ENCODE measurements at regions not wholly inside any gene's neighbourhood (a gene's known extent, or its start where the extent isn't known, plus 50 kb on each side); places are given as distances from the start of the nearest gene placed in this dataset.

DNA sequence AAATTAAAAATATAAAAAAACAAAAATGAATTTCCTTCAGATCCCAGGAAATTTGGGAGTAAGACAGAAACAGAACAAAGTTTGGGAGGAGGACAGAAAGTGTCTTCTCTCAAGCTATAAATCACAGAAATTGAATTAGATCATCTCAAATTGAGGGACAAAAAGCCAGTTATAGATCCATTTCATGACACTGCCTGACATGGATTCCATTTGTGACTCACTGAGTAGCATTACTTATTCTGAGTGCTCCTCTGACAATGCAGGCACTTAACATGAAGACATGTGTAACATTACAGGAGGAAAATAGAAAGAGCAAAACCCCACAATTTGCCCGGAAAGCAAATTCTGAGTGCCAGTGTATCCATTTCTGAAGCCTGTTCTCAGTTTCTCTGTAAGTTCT, 63.9 kb upstream of the CREB1 start:
- Histone ChIP-seq H4K8ac (ENCODE audit: low read depth in 2 of 2, low read length in 2 of 2) (no peak overlapping the region), H3K14ac (replicated peaks; ENCODE audit: low read depth, low read length) (no peak overlapping the region), H3K9me3 (ENCODE audit: control insufficient read depth, insufficient read depth, low read length) (no peaks in the 10 kb centered on the region), H2BK120ac (ENCODE audit: low read depth, low read length) (no peak overlapping the region), H3K56ac (ENCODE audit: extremely low read depth, insufficient read depth, low read length) (no peak overlapping the region), H2BK5ac (ENCODE audit: low read depth, low read length, poor library complexity, severe bottlenecking) (no peak overlapping the region), H3K18ac (ENCODE audit: low read depth, low read length) (peak overlapping the region; percentile 18; the same call in 1 of the 2 replicates), H3K9me1 (ENCODE audit: insufficient read depth, low read length) (peaks cover 6% of the 10 kb centered on the region; the same call in 1 of the 2 replicates), H4K5ac (ENCODE audit: low read depth, low read length) (no peak overlapping the region), H3K9ac (ENCODE audit: low read depth, low read length) (no peak overlapping the region), H2BK15ac (ENCODE audit: low read depth, low read length) (no peak overlapping the region), H3K23ac (ENCODE audit: low read depth, low read length) (no peak overlapping the region), H3K4me2 (ENCODE audit: low read depth, low read length) (no peak overlapping the region), H3K27ac (ENCODE audit: insufficient read depth, low read length) (no peak overlapping the region), H3K4me3 (ENCODE audit: insufficient read depth, low read depth, low read length) (no peak overlapping the region), H4K20me1 (ENCODE audit: insufficient read depth, low read length) (no peaks in the 10 kb centered on the region), H2AK5ac (ENCODE audit: low read depth, low read length) (no peak overlapping the region), H3K4me1 (ENCODE audit: control insufficient read depth, insufficient read depth, low read length) (peaks cover 7% of the 10 kb centered on the region), H4K91ac (ENCODE audit: insufficient read depth, low read depth, low read length) (no peak overlapping the region), H3K27me3 (ENCODE audit: control insufficient read depth, insufficient read depth, low read length) (no peaks in the 10 kb centered on the region), H2AK9ac (replicated peaks; ENCODE audit: low read depth, low read length, poor library complexity) (no peak overlapping the region), H2BK20ac (ENCODE audit: low read depth, low read length) (no peak overlapping the region), H3K79me1 (ENCODE audit: low read depth in 1 of 2, low read length in 2 of 2) (no peaks in the 10 kb centered on the region), H2AFZ (replicated peaks; ENCODE audit: low read length, poor library complexity) (no peak overlapping the region), H3K4ac (ENCODE audit: low read depth, low read length) (no peak overlapping the region), H3K36me3 (ENCODE audit: control insufficient read depth, insufficient read depth, low read length) (no peaks in the 10 kb centered on the region)
- ChIA-PET POLR2A (ENCODE audit: unreplicated experiment) (no interaction called here), CTCF (interaction anchor here (0.6 kb wide), 1 partner anchor 13 kb away, joined by 6 read pairs; no protein-coding TSS in a partner anchor)
- TF ChIP-seq, protein P1, sequence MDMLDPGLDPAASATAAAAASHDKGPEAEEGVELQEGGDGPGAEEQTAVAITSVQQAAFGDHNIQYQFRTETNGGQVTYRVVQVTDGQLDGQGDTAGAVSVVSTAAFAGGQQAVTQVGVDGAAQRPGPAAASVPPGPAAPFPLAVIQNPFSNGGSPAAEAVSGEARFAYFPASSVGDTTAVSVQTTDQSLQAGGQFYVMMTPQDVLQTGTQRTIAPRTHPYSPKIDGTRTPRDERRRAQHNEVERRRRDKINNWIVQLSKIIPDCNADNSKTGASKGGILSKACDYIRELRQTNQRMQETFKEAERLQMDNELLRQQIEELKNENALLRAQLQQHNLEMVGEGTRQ (IDR thresholded peaks at IDR 0.05; ENCODE audit: low read depth, low read length) = no peak
- TF ChIP-seq RAD21 (IDR thresholded peaks at IDR 0.05; ENCODE audit: low read length) (no peak), NFE2L2 (IDR thresholded peaks at IDR 0.05; ENCODE audit: low read depth, low read length) (no peak), SMC3 (IDR thresholded peaks at IDR 0.05; ENCODE audit: low read depth, low read length) (no peak), MAZ (IDR thresholded peaks at IDR 0.05; ENCODE audit: borderline replicate concordance, low read depth, low read length) (no peak), RFX5 (IDR thresholded peaks at IDR 0.05; ENCODE audit: low read depth, low read length) (no peak), MAFK (IDR thresholded peaks at IDR 0.05; ENCODE audit: low read depth, low read length) (no peak), MXI1 (IDR thresholded peaks at IDR 0.05; ENCODE audit: borderline replicate concordance, low read depth, low read length) (no peak), CEBPB (IDR thresholded peaks at IDR 0.05; ENCODE audit: low read depth, low read length) (no peak), RCOR1 (IDR thresholded peaks at IDR 0.05; ENCODE audit: insufficient replicate concordance, low read length) (no peak), BHLHE40 (IDR thresholded peaks at IDR 0.05; ENCODE audit: low read depth, low read length) (no peak), CHD1 (IDR thresholded peaks at IDR 0.05; ENCODE audit: low read depth, low read length) (no peak), FOS (IDR thresholded peaks at IDR 0.05; ENCODE audit: low read depth, low read length) (no peak), POLR2A (IDR thresholded peaks at IDR 0.05; ENCODE audit: low read depth, low read length) (no peak)
- TF ChIP-seq, protein P2, sequence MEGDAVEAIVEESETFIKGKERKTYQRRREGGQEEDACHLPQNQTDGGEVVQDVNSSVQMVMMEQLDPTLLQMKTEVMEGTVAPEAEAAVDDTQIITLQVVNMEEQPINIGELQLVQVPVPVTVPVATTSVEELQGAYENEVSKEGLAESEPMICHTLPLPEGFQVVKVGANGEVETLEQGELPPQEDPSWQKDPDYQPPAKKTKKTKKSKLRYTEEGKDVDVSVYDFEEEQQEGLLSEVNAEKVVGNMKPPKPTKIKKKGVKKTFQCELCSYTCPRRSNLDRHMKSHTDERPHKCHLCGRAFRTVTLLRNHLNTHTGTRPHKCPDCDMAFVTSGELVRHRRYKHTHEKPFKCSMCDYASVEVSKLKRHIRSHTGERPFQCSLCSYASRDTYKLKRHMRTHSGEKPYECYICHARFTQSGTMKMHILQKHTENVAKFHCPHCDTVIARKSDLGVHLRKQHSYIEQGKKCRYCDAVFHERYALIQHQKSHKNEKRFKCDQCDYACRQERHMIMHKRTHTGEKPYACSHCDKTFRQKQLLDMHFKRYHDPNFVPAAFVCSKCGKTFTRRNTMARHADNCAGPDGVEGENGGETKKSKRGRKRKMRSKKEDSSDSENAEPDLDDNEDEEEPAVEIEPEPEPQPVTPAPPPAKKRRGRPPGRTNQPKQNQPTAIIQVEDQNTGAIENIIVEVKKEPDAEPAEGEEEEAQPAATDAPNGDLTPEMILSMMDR (conservative IDR thresholded peaks at IDR 0.05; ENCODE audit: low read depth, low read length) = no peak
- TF ChIP-seq, protein P3, sequence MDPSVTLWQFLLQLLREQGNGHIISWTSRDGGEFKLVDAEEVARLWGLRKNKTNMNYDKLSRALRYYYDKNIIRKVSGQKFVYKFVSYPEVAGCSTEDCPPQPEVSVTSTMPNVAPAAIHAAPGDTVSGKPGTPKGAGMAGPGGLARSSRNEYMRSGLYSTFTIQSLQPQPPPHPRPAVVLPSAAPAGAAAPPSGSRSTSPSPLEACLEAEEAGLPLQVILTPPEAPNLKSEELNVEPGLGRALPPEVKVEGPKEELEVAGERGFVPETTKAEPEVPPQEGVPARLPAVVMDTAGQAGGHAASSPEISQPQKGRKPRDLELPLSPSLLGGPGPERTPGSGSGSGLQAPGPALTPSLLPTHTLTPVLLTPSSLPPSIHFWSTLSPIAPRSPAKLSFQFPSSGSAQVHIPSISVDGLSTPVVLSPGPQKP (IDR thresholded peaks at IDR 0.05; ENCODE audit: borderline replicate concordance, low read depth, low read length) = no peak
- intact Hi-C loops (cut with micrococcal nuclease) = no loop called here
- no CpG with 5 or more reads among the region's 1 CpG for WGBS, 2 experiments (ENCODE audit: extremely low coverage in 2 of 2, insufficient read length in 1 of 2)
- DNase-seq = no peak
- dilution Hi-C loops (cut with HindIII; ENCODE audit: low sequenced_read_pairs, unreplicated experiment) = no loop called here
- BruUV-seq (replicated peaks) = no TSS peak
- in situ Hi-C loops (cut with MboI; ENCODE audit: low sequenced_read_pairs) = no loop called here
- ATAC-seq (ENCODE audit: low read depth) = no peak

Measured in IMR-90 (cell line).